ENCODE measurements at regions not wholly inside any gene's neighbourhood (a gene's known extent, or its start where the extent isn't known, plus 50 kb on each side); places are given as distances from the start of the nearest gene placed in this dataset.

- Histone ChIP-seq H3K4me2 (ENCODE audit: low read depth, low read length) (no peak overlapping the region), H3K27me3 (replicated peaks; ENCODE audit: insufficient read depth, low read length) (no peaks in the 10 kb centered on the region), H3F3A (ENCODE audit: insufficient read depth, low read length) (no peaks in the 10 kb centered on the region), H4K20me1 (ENCODE audit: insufficient read depth, low read length) (no peaks in the 10 kb centered on the region), H3K4me3 (ENCODE audit: low read length) (no peak overlapping the region), H3K27ac (ENCODE audit: low read length) (no peak overlapping the region), H3K4me1 (ENCODE audit: low read length) (no peaks in the 10 kb centered on the region), H2AFZ (ENCODE audit: low read length) (no peak overlapping the region), H3K9ac (ENCODE audit: low read length) (no peak overlapping the region), H3K9me3 (replicated peaks; ENCODE audit: insufficient read depth, low read length) (no peaks in the 10 kb centered on the region), H3K79me2 (ENCODE audit: low read length) (no peaks in the 10 kb centered on the region), H3K9me2 (replicated peaks; ENCODE audit: insufficient read depth, low read length) (no peaks in the 10 kb centered on the region), H3K36me3 (replicated peaks; ENCODE audit: insufficient read depth, low read length) (no peaks in the 10 kb centered on the region)
- TF ChIP-seq EZH2 (optimal IDR thresholded peaks at IDR 0.05; ENCODE audit: low read depth, low read length) (no peak), EZH2phosphoT487 (IDR thresholded peaks at IDR 0.05; ENCODE audit: low read length) (no peak), CTCF (IDR thresholded peaks at IDR 0.05; ENCODE audit: low read length) (no peak)
- no peak for DNase-seq
These were observed 175.3 kb downstream of the SMC2 start for GRCh38 chr9:104269374-104269773.

DNA sequence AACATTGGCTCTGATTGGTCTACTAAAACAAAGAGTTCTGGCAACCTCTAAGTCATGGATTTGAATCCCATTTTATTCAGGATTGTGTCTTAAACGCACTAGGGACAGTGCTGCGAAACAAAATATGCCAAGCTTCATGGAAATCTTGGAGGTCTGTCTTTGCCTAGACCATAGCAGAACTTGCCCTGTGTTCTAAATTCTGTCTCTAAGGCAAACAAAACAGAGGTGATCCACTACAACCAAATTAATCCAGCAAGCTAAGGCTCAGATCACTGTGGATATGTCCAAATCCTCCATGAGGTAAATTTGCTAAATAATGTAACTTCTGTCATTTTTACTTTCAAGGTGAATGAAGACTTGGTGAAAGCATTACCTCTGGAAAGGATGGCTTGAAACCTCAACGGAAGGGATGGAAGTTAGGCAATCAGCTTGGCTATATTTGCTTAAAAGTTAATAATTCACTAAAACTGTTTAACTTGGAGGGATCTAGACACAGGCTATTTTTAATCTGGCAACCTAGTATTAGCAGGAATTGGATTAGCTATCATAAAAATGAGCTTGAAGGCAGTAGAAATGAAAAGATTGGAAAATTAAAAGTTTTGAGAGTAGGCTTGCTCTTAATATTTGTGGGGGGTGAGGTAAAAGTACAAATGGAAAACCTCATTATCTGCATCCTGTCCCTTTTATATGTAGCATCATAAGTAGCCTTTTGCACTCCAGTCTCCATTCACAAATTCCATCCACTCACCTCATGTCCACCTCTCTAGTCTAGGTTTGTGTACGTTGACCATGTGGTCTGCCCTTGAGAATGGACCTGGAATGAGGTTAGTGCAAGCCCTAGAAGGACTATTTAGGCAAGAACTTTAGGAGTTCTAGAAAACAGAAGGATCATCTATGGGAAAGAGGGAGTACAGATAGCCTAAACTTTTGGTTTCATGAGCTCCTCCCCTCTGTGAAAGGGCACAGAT is 176.2 kb downstream of the SMC2 start:
- H4K20me1 ChIP-seq (ENCODE audit: insufficient read depth, low read length) = no peaks in the 10 kb centered on the region
- H3K27ac ChIP-seq (ENCODE audit: low read length) = no peak overlapping the region
- H3K9me2 ChIP-seq (replicated peaks; ENCODE audit: insufficient read depth, low read length) = no peaks in the 10 kb centered on the region
- no peaks in the 10 kb centered on the region for H3K27me3 ChIP-seq (replicated peaks; ENCODE audit: insufficient read depth, low read length)
- H3K4me1 ChIP-seq (ENCODE audit: low read length) = no peaks in the 10 kb centered on the region
- no peak overlapping the region for H3K4me3 ChIP-seq (ENCODE audit: low read length)
- H2AFZ ChIP-seq (ENCODE audit: low read length) = no peak overlapping the region
- no peaks in the 10 kb centered on the region for H3K79me2 ChIP-seq (ENCODE audit: low read length)
- H3K36me3 ChIP-seq (replicated peaks; ENCODE audit: insufficient read depth, low read length) = no peaks in the 10 kb centered on the region
- no peaks in the 10 kb centered on the region for H3F3A ChIP-seq (ENCODE audit: insufficient read depth, low read length)
- H3K4me2 ChIP-seq (ENCODE audit: low read depth, low read length) = no peak overlapping the region
- no peaks in the 10 kb centered on the region for H3K9me3 ChIP-seq (replicated peaks; ENCODE audit: insufficient read depth, low read length)
- TF ChIP-seq EZH2 (optimal IDR thresholded peaks at IDR 0.05; ENCODE audit: low read depth, low read length) = no peak
- TF ChIP-seq CTCF (IDR thresholded peaks at IDR 0.05; ENCODE audit: low read length) = no peak
- no peak for TF ChIP-seq EZH2phosphoT487 (IDR thresholded peaks at IDR 0.05; ENCODE audit: low read length)
- no peak for DNase-seq
- H3K9ac ChIP-seq (ENCODE audit: low read length) = no peak overlapping the region

DNA sequence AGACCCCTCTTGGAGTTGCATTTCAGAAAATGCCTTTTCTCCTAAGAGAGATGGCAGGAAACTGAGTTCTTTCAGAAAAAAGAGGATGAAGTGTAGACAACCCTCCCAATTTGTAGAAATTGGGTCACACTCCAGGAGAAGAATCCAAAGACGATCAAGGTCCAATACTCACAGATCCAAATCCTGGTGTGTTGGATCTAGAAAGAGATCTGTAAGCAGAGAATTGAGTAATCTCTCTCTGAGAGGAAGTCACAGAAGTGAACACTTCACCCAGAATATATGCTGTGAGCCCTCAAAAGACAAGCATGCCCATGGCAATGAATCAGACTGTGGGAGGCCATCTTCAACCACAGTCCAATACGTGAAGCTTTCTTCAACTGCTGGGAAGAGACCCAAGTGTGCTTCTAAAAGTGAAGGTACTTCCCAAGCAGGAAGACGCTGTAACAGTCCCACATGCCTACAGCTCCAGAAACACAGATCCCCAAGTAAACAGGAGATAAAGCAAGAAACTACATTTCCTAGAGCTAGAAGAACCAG is 182.7 kb downstream of the SMC2 start:
- no peaks in the 10 kb centered on the region for H3F3A ChIP-seq (ENCODE audit: insufficient read depth, low read length)
- H3K27ac ChIP-seq (ENCODE audit: low read length) = no peak overlapping the region
- no peak overlapping the region for H3K4me3 ChIP-seq (ENCODE audit: low read length)
- H3K36me3 ChIP-seq (replicated peaks; ENCODE audit: insufficient read depth, low read length) = no peaks in the 10 kb centered on the region
- H3K79me2 ChIP-seq (ENCODE audit: low read length) = no peaks in the 10 kb centered on the region
- H4K20me1 ChIP-seq (ENCODE audit: insufficient read depth, low read length) = no peaks in the 10 kb centered on the region
- H3K4me2 ChIP-seq (ENCODE audit: low read depth, low read length) = no peak overlapping the region
- no peak for TF ChIP-seq EZH2phosphoT487 (IDR thresholded peaks at IDR 0.05; ENCODE audit: low read length)
- TF ChIP-seq CTCF (IDR thresholded peaks at IDR 0.05; ENCODE audit: low read length) = no peak
- no peak for TF ChIP-seq EZH2 (optimal IDR thresholded peaks at IDR 0.05; ENCODE audit: low read depth, low read length)
- H3K9ac ChIP-seq (ENCODE audit: low read length) = no peak overlapping the region
- no peaks in the 10 kb centered on the region for H3K27me3 ChIP-seq (replicated peaks; ENCODE audit: insufficient read depth, low read length)
- H3K4me1 ChIP-seq (ENCODE audit: low read length) = no peaks in the 10 kb centered on the region
- no peak overlapping the region for H2AFZ ChIP-seq (ENCODE audit: low read length)
- no peaks in the 10 kb centered on the region for H3K9me3 ChIP-seq (replicated peaks; ENCODE audit: insufficient read depth, low read length)
- no peaks in the 10 kb centered on the region for H3K9me2 ChIP-seq (replicated peaks; ENCODE audit: insufficient read depth, low read length)
- no peak for DNase-seq
